ENCODE measurements at regions not wholly inside any gene's neighbourhood (a gene's known extent, or its start where the extent isn't known, plus 50 kb on each side); places are given as distances from the start of the nearest gene placed in this dataset.

- POLR2A ChIA-PET: no interaction called here
- WGBS (ENCODE audit: missing lambda C conversion rate): 0% methylated on average over 4 of the region's 4 CpGs
- CTCF ChIA-PET: no interaction called here
- Histone ChIP-seq H3K9me3 (no peaks in the 10 kb centered on the region), H3K4me2 (no peak overlapping the region), H3K4me1 (no peaks in the 10 kb centered on the region), H3K27ac (no peak overlapping the region), H3K4me3 (no peak overlapping the region)
- no peak for FAIRE-seq
- no peak for ATAC-seq
- DNase-seq (ENCODE audit: low read depth in 1 of 2, low spot score in 1 of 2): no peak
- TF ChIP-seq FOXS1 (CRISPR knock-in tag; IDR thresholded peaks at IDR 0.05): no peak
- TF ChIP-seq RARB (CRISPR knock-in tag; IDR thresholded peaks at IDR 0.05): no peak
- no peak for TF ChIP-seq PHF8 (IDR thresholded peaks at IDR 0.05; ENCODE audit: borderline replicate concordance, low read depth)
- TF ChIP-seq SMC3 (IDR thresholded peaks at IDR 0.05): no peak
- TF ChIP-seq CBX2 (IDR thresholded peaks at IDR 0.05; ENCODE audit: borderline replicate concordance, low read depth): no peak
- no peak for TF ChIP-seq HDAC2 (IDR thresholded peaks at IDR 0.05)
- TF ChIP-seq HOXB13 (CRISPR knock-in tag; IDR thresholded peaks at IDR 0.05; ENCODE audit: low read depth): no peak
- no peak for TF ChIP-seq MAFK (IDR thresholded peaks at IDR 0.05; ENCODE audit: partially characterized antibody)
- no peak for TF ChIP-seq HOXA7 (CRISPR knock-in tag; IDR thresholded peaks at IDR 0.05)
- TF ChIP-seq REST (IDR thresholded peaks at IDR 0.05): no peak
- TF ChIP-seq FOSB (CRISPR knock-in tag; IDR thresholded peaks at IDR 0.05): no peak
- no peak for TF ChIP-seq MAX (IDR thresholded peaks at IDR 0.05)
- TF ChIP-seq USF2 (IDR thresholded peaks at IDR 0.05): no peak
- TF ChIP-seq NPAS2 (CRISPR knock-in tag; IDR thresholded peaks at IDR 0.05; ENCODE audit: borderline replicate concordance): no peak
- TF ChIP-seq KDM5A (IDR thresholded peaks at IDR 0.05): no peak
- no peak for TF ChIP-seq SREBF2 (IDR thresholded peaks at IDR 0.05)
These were observed 385.5 kb upstream of the PDZRN3 start for GRCh38 chr3:74009961-74010844.

- no peak overlapping the region for H3K27ac ChIP-seq
- ChIA-PET CTCF (no interaction called here), POLR2A (no interaction called here)
- TF ChIP-seq POLR2A (IDR thresholded peaks at IDR 0.05; ENCODE audit: low read length): no peak
- no peaks in the 10 kb centered on the region for H3K9me3 ChIP-seq
- H3K4me1 ChIP-seq: no peaks in the 10 kb centered on the region
- no peak overlapping the region for H3K4me3 ChIP-seq
- ATAC-seq: no peak
- FAIRE-seq: no peak
- H3K4me2 ChIP-seq: no peak overlapping the region
- 26% methylated on average over 3 of the region's 3 CpGs for WGBS (ENCODE audit: missing lambda C conversion rate)
- DNase-seq (ENCODE audit: low read depth in 1 of 2, low spot score in 1 of 2): no peak
These were observed 379.6 kb upstream of the PDZRN3 start for GRCh38 chr3:74004386-74004785.

GRCh38 chr3:74003734-74004133 lies 379.0 kb upstream of the PDZRN3 start:
- TF ChIP-seq MYC (IDR thresholded peaks at IDR 0.05; ENCODE audit: borderline replicate concordance, low read length): no peak
- no peak for TF ChIP-seq SMC3 (IDR thresholded peaks at IDR 0.05)
- Histone ChIP-seq H3K4me3 (no peak overlapping the region), H3K27ac (no peak overlapping the region), H3K9me3 (no peaks in the 10 kb centered on the region), H3K4me1 (no peaks in the 10 kb centered on the region), H3K4me2 (no peak overlapping the region)
- no peak for FAIRE-seq
- no peak for DNase-seq (ENCODE audit: low read depth in 1 of 2, low spot score in 1 of 2)
- CTCF ChIA-PET: no interaction called here
- no peak for ATAC-seq
- POLR2A ChIA-PET: no interaction called here
- 4% methylated on average over 5 of the region's 5 CpGs for WGBS (ENCODE audit: missing lambda C conversion rate)
